Fibroblast of mammary gland (primary cell): ENCODE measurements at regions not wholly inside any gene's neighbourhood (a gene's known extent, or its start where the extent isn't known, plus 50 kb on each side); places are given as distances from the start of the nearest gene placed in this dataset.

Source experiments
- DNase-seq: peaks from one replicate; pipeline ENCODE4 v3.0.0-alpha.2; 2010; ENCODE audit warnings: low read depth
- H3K4me3 ChIP-seq: 2 replicates; pipeline ENCODE4 v1.5.1; 2011; ENCODE audit warnings: low read depth, mild to moderate bottlenecking, low read length, moderate library complexity; ENCODE audit not compliant: control insufficient read depth
- CTCF ChIP-seq: conservative IDR thresholded peaks from 2 replicates; pipeline ENCODE4 v1.5.1; 2011; ENCODE audit warnings: low read depth, low read length, inconsistent platforms; ENCODE audit not compliant: control insufficient read depth, insufficient read depth

GRCh38 chr6:12525276-12525675 is 191.3 kb upstream of the PHACTR1 start:
- H3K4me3 ChIP-seq: no peak overlapping the region
- TF ChIP-seq CTCF: no peak
- DNase-seq: no peak

- no peak for DNase-seq
- no peak for TF ChIP-seq CTCF
- no peak overlapping the region for H3K4me3 ChIP-seq
These were observed 189.2 kb upstream of the PHACTR1 start for GRCh38 chr6:12527339-12527738.

- H3K4me3 ChIP-seq: no peak overlapping the region
- no peak for TF ChIP-seq CTCF
- DNase-seq: no peak
These were observed 188.4 kb upstream of the PHACTR1 start for GRCh38 chr6:12528136-12528535.

- no peak for TF ChIP-seq CTCF
- no peak for DNase-seq
- no peak overlapping the region for H3K4me3 ChIP-seq
These were observed 187.8 kb upstream of the PHACTR1 start for GRCh38 chr6:12528581-12529363.

GRCh38 chr6:12529364-12530019 is 187.1 kb upstream of the PHACTR1 start:
- no peak for DNase-seq
- no peak overlapping the region for H3K4me3 ChIP-seq
- TF ChIP-seq CTCF: no peak

GRCh38 chr6:12530345-12530744 is 186.2 kb upstream of the PHACTR1 start:
- no peak for TF ChIP-seq CTCF
- H3K4me3 ChIP-seq: no peak overlapping the region
- no peak for DNase-seq
